Common myeloid progenitor, CD34-positive (primary cell): ENCODE measurements at regions not wholly inside any gene's neighbourhood (a gene's known extent, or its start where the extent isn't known, plus 50 kb on each side); places are given as distances from the start of the nearest gene placed in this dataset.

Source experiments
- CTCF ChIA-PET: fragments of 350-600 bp; sonication (Branson Sonifier 250); formaldehyde crosslinking; loops from one replicate; lab custom pipeline; 2021; ENCODE audit warnings: antibody characterized with exemption; lab: Charles Lee
- POLR2A ChIA-PET: fragments of 350-600 bp; sonication (Branson Sonifier 250); formaldehyde crosslinking; loops from one replicate; lab custom pipeline; 2021; ENCODE audit warnings: antibody characterized with exemption; lab: Charles Lee
- DNase-seq, 3 donors: peaks; one replicate each; pipeline versions ENCODE4 v3.0.0 to v3.0.0-alpha.2; 2013
- H3K27ac ChIP-seq, 2 experiments: 1 replicate in 1 of 2; 2 replicates in 1 of 2; pipeline ENCODE4 v1.7.0; 2013; ENCODE audit warnings: inconsistent platforms in 2 of 2, low read length in 2 of 2, mild to moderate bottlenecking in 2 of 2, low read depth in 1 of 2, moderate library complexity in 1 of 2; ENCODE audit not compliant: severe bottlenecking in 2 of 2, insufficient read depth in 1 of 2, poor library complexity in 1 of 2
- H3K27me3 ChIP-seq, 5 experiments: replicated peaks in 2 of 5; 1 replicate in 3 of 5; 2 replicates in 2 of 5; pipeline versions ENCODE4 v1.6.1 to v1.7.0; 2013; ENCODE audit warnings: low read length in 4 of 5, mild to moderate bottlenecking in 2 of 5, moderate library complexity in 2 of 5, inconsistent platforms in 1 of 5; ENCODE audit not compliant: insufficient read depth in 5 of 5, control insufficient read depth in 4 of 5
- H3K36me3 ChIP-seq, 4 experiments: 1 replicate in 2 of 4; 2 replicates in 2 of 4; pipeline versions ENCODE4 v1.6.1 to v1.7.0; 2013; ENCODE audit warnings: low read length in 3 of 4, control low read depth in 1 of 4, mild to moderate bottlenecking in 1 of 4; ENCODE audit not compliant: control insufficient read depth in 4 of 4, insufficient read depth in 4 of 4
- H3K4me1 ChIP-seq, 4 experiments: 1 replicate in 3 of 4; 2 replicates in 1 of 4; pipeline versions ENCODE4 v1.6.1 to v1.7.1; 2013; ENCODE audit warnings: low read length in 3 of 4, mild to moderate bottlenecking in 3 of 4, control low read depth in 1 of 4, inconsistent platforms in 1 of 4, moderate library complexity in 1 of 4; ENCODE audit not compliant: control insufficient read depth in 4 of 4, insufficient read depth in 4 of 4; ENCODE audit errors: control extremely low read depth in 1 of 4
- H3K4me3 ChIP-seq, 7 experiments: 1 replicate in 4 of 7; 2 replicates in 3 of 7; pipeline versions ENCODE4 v1.5.1 to v1.7.0; 2013; ENCODE audit warnings: mild to moderate bottlenecking in 7 of 7, low read length in 6 of 7, moderate library complexity in 6 of 7, inconsistent platforms in 2 of 7, low read depth in 2 of 7, control low read depth in 1 of 7; ENCODE audit not compliant: insufficient read depth in 4 of 7, control insufficient read depth in 1 of 7; ENCODE audit errors: extremely low read depth in 1 of 7
- H3K9me3 ChIP-seq, 5 experiments: 1 replicate in 4 of 5; 2 replicates in 1 of 5; pipeline versions ENCODE4 v1.6.1 to v1.7.1; 2013; ENCODE audit warnings: low read length in 4 of 5, mild to moderate bottlenecking in 2 of 5, inconsistent platforms in 1 of 5, low read depth in 1 of 5, moderate library complexity in 1 of 5; ENCODE audit not compliant: control insufficient read depth in 4 of 5, insufficient read depth in 2 of 5; ENCODE audit errors: control extremely low read depth in 1 of 5
- WGBS: methylation state at CpG from one replicate; pipeline ENCODE4 v1.1.5; 2013; ENCODE audit not compliant: insufficient coverage; 5-methylcytosine and 5-hydroxymethylcytosine counted together

GRCh38 chr5:160957312-160957861 lies 105.4 kb upstream of the ATP10B start:
- H3K36me3 ChIP-seq: no peaks in the 10 kb centered on the region
- H3K27ac ChIP-seq: no peak overlapping the region
- CTCF ChIA-PET: no interaction called here
- POLR2A ChIA-PET: no interaction called here
- no peaks in the 10 kb centered on the region for H3K9me3 ChIP-seq
- no CpG with 5 or more reads among the region's 1 CpG for WGBS
- H3K4me1 ChIP-seq: no peaks in the 10 kb centered on the region
- no peak for DNase-seq
- no peaks in the 10 kb centered on the region for H3K27me3 ChIP-seq
- H3K4me3 ChIP-seq: no peak overlapping the region

GRCh38 chr5:160956051-160956450 lies 104.0 kb upstream of the ATP10B start:
- CTCF ChIA-PET: no interaction called here
- Histone ChIP-seq H3K4me1 (no peaks in the 10 kb centered on the region), H3K4me3 (no peak overlapping the region), H3K27ac (no peak overlapping the region), H3K27me3 (no peaks in the 10 kb centered on the region), H3K9me3 (no peaks in the 10 kb centered on the region), H3K36me3 (no peaks in the 10 kb centered on the region)
- POLR2A ChIA-PET: no interaction called here
- no CpG with 5 or more reads among the region's 1 CpG for whole genome bisulfite sequencing
- DNase-seq: no peak

- Histone ChIP-seq H3K27me3 (no peaks in the 10 kb centered on the region), H3K36me3 (no peaks in the 10 kb centered on the region), H3K9me3 (peaks cover 0 to 5% (median 0%) of the 10 kb centered on the region in 5 experiments), H3K27ac (no peak overlapping the region), H3K4me3 (no peak overlapping the region), H3K4me1 (no peaks in the 10 kb centered on the region)
- ChIA-PET POLR2A (no interaction called here), CTCF (no interaction called here)
- DNase-seq: no peak
- 100% methylated on average over 1 of the region's 2 CpGs for WGBS
Observed at GRCh38 chr5:160950311-160950710, 98.3 kb upstream of the ATP10B start.

- no peak overlapping the region for H3K4me3 ChIP-seq
- no peak for DNase-seq
- no peak overlapping the region for H3K27ac ChIP-seq
- H3K27me3 ChIP-seq: no peaks in the 10 kb centered on the region
- H3K36me3 ChIP-seq: no peaks in the 10 kb centered on the region
- POLR2A ChIA-PET: no interaction called here
- no peaks in the 10 kb centered on the region for H3K9me3 ChIP-seq
- 89% methylated on average over 5 of the region's 5 CpGs for WGBS
- CTCF ChIA-PET: no interaction called here
- H3K4me1 ChIP-seq: peaks cover 0 to 8% (median 2%) of the 10 kb centered on the region in 4 experiments
Observed at GRCh38 chr5:160940725-160941124, 88.7 kb upstream of the ATP10B start.

GRCh38 chr5:160938532-160938931 lies 86.5 kb upstream of the ATP10B start:
- 40% methylated on average over 2 of the region's 4 CpGs for WGBS
- H3K27me3 ChIP-seq: no peaks in the 10 kb centered on the region
- ChIA-PET CTCF (interaction anchor here (1.1 kb wide), 1 partner anchor 11 kb away, joined by 4 read pairs; no protein-coding TSS in a partner anchor), POLR2A (no interaction called here)
- H3K36me3 ChIP-seq: no peaks in the 10 kb centered on the region
- H3K9me3 ChIP-seq: peaks cover 0 to 4% (median 0%) of the 10 kb centered on the region in 5 experiments
- peak; percentile 33 to 78 (median 62) for DNase-seq
- no peak overlapping the region for H3K4me3 ChIP-seq
- H3K4me1 ChIP-seq: peaks cover 0 to 8% (median 2%) of the 10 kb centered on the region in 4 experiments
- H3K27ac ChIP-seq: no peak overlapping the region

- POLR2A ChIA-PET: no interaction called here
- Histone ChIP-seq H3K27ac (no peak overlapping the region), H3K27me3 (no peaks in the 10 kb centered on the region), H3K4me3 (no peak overlapping the region), H3K4me1 (peaks cover 0 to 8% (median 2%) of the 10 kb centered on the region in 4 experiments), H3K36me3 (no peaks in the 10 kb centered on the region), H3K9me3 (peaks cover 0 to 4% (median 0%) of the 10 kb centered on the region in 5 experiments)
- DNase-seq: no peak
- CTCF ChIA-PET: interaction anchor here (1.1 kb wide), 1 partner anchor 10 kb away, joined by 4 read pairs; no protein-coding TSS in a partner anchor
- 94% methylated on average over 6 of the region's 6 CpGs for WGBS
Observed at GRCh38 chr5:160937570-160937969, 85.6 kb upstream of the ATP10B start.

- whole genome bisulfite sequencing: 100% methylated on average over 3 of the region's 5 CpGs
- POLR2A ChIA-PET: no interaction called here
- CTCF ChIA-PET: no interaction called here
Observed at GRCh38 chr5:160935776-160936175, 83.8 kb upstream of the ATP10B start.

More at GRCh38 chr5:160935776-160936175, 83.8 kb upstream of the ATP10B start:
- Histone ChIP-seq H3K9me3 (peaks cover 0 to 4% (median 0%) of the 10 kb centered on the region in 5 experiments), H3K36me3 (no peaks in the 10 kb centered on the region), H3K4me3 (no peak overlapping the region), H3K27ac (no peak overlapping the region), H3K4me1 (peaks cover 0 to 8% (median 2%) of the 10 kb centered on the region in 4 experiments), H3K27me3 (no peaks in the 10 kb centered on the region)
- no peak for DNase-seq
